RCC 7860 (cell line): ENCODE measurements at regions not wholly inside any gene's neighbourhood (a gene's known extent, or its start where the extent isn't known, plus 50 kb on each side); places are given as distances from the start of the nearest gene placed in this dataset.

Experiments used
- DNase-seq: peaks from one replicate; pipeline ENCODE4 v3.0.0-alpha.2; 2015; ENCODE audit warnings: low spot score
- FAIRE-seq: peaks from 2 replicates; lab custom pipeline; 2012; peaks lifted over from hg19 to GRCh38; lab: Jason Lieb, UNC

- FAIRE-seq (no peak), DNase-seq (no peak)
Observed at GRCh38 chr9:17963498-17963897, 384.6 kb downstream of the SH3GL2 start.

DNA sequence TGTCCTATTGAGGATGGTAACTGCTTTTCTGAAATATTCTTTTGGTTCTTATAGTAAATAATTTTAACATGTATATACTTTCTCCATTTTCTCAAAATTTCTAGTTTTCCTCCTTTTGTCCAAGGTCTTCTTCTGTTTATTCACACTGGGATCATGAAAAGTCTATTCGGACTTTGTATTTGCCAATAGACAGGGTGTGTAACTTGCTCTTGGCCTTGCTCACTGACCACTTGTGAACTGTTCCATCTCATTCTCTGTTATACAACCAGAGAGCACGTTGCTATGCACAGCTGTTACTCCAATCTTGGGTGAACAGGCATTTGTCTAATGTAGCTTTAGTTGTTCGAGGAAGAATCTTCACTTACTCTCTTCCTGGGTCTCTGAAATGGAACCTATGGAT, 388.9 kb downstream of the SH3GL2 start:
- DNase-seq (no peak), FAIRE-seq (no peak)

DNA sequence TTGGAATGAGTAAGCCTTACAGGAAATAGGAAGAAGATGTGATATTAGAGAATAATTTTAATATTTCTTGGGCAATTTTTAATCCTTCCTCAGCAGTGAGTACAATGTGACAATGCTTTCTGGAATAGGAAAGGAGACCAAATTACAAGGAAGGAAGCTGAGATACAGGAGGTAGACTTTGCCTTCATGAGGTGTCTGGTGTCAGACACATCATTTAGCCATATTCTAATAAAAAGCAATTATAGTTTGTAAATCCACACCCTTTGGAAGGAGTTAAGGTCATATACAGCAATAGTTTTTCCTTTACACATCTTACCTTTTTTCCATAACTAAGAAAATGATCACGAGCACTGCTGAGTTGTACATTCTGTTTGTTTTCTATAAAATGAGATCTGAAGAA, 390.4 kb downstream of the SH3GL2 start:
- DNase-seq, result no peak
- FAIRE-seq, result no peak

DNA sequence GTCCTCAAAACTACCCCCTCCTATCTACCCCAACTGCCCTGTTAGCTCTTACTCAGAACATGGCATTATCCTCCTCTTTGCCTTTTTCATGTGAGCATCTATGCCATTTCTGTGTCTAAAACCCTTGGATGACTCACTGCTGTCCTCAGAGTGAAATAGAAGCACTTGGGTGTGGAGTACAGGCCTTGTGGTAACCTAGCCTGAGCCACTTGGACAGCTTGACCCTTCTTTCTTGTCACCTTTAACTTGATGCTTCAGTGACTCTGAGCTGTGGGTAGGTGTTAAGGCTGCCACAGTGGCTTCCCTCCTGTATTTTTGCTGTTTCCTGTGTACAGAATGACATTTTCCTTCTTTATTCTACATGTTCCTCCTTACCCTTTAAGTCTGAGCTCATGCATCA, 391.4 kb downstream of the SH3GL2 start:
- DNase-seq (no peak), FAIRE-seq (no peak)

GRCh38 chr9:17978773-17979172, 399.9 kb downstream of the SH3GL2 start:
- no peak for FAIRE-seq
- no peak for DNase-seq

GRCh38 chr9:17986595-17986994, 407.7 kb downstream of the SH3GL2 start:
- DNase-seq (no peak), FAIRE-seq (no peak)

- DNase-seq (no peak), FAIRE-seq (no peak)
Observed at GRCh38 chr9:17987189-17987588, 408.3 kb downstream of the SH3GL2 start.

DNA sequence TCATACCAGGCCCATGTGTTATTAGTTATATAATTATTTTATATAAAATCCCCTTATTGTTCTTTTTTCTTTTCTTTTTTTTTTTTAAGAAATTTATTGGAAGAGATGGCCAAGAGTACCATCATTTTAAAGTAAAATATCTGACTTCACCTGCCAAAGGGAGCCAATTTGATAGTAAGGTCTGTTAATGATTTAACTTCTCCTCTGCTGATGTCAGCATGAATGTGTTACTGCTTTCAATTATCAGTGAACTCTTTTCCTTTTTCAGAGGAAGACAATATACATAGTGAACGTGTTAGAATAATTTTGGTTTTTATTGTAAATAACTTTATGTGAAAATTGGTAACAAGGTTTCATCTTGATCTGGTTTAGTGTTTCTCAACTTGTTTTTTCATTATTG, 409.6 kb downstream of the SH3GL2 start:
- DNase-seq, result no peak
- FAIRE-seq, result no peak

DNA sequence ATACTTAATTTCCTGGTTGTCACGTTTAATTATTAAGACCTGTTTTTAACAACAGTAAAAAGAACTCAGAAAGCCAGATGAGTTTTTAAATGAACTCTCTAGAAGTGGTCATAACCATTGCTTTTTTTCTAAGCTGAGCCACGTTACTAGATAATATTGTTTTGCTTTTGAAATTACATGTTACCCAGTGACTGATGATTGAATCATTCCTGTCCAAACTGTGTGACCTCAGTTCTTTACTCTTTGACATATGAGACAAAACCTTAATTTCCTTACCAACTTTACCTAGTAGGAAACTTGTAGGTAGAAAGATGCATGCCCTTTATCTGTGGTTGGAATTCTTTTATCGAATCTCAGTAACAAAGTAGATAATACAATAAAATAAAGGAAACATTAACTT, 411.7 kb downstream of the SH3GL2 start:
- DNase-seq, result no peak
- FAIRE-seq, result no peak

DNA sequence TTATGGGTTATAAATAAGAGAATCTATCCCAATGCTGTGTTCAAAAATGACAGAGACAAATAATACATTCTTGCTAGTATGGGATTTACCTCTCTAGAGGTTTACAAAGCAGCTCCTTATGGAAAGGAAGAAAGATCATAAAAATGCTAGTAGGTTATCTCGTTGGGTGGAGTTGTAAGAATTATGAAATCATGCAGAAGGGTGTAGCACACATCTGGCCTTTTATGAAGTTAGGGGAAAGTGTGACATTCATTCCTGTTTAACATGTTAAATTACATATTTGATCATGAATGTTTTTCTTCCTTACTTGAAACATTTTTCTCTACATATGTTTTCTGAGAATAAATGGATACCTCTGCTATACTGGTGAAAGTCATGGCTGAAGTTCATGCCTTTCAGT, 414.2 kb downstream of the SH3GL2 start:
- DNase-seq (no peak), FAIRE-seq (no peak)

GRCh38 chr9:17994695-17995425, 416.0 kb downstream of the SH3GL2 start:
- FAIRE-seq, result no peak
- DNase-seq, result no peak

- no peak for FAIRE-seq
- DNase-seq, result no peak
Observed at GRCh38 chr9:17996728-17997127, 417.9 kb downstream of the SH3GL2 start.

GRCh38 chr9:18002718-18003438, 424.0 kb downstream of the SH3GL2 start:
- DNase-seq, result no peak
- FAIRE-seq, result no peak

DNA sequence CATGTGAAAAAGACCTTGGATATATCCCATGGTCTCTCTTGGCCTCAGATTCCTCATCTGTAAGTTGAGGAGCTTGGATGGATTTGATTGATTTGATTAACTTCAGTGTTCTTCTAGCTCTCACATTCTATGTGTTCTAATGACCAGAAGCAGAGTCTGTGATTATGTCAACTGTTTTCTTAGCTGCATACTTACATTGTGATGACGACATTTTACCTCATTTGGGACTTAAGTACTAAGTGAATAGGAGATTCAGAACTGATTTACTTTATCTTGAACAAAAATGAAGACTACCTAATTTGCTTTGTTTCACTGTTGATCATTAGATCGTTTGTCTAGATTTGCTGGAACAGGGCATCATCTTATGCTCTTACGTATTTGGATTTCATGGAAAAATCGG, 427.7 kb downstream of the SH3GL2 start:
- no peak for FAIRE-seq

DNA sequence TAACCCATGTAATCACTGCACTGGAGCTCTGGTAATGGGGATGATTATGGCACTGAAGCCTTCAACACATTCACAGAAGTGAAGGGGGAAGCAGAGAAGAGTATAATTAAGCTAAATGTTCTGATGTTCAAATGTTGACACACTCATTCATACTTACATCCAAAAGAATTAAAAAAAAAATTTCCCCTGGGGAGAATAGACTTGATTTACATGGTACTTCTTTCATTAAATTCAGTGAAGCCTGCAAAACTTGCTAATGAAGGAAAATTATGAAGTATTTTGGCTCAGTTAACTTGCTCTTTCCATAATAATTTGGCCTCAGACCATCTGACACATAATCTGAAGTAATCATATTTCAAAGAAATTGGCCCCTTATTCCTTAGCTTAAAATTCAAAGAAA, 428.8 kb downstream of the SH3GL2 start:
- no peak for FAIRE-seq

More for the DNA sequence above, 427.7 kb downstream of the SH3GL2 start:
- no peak for DNase-seq

DNA sequence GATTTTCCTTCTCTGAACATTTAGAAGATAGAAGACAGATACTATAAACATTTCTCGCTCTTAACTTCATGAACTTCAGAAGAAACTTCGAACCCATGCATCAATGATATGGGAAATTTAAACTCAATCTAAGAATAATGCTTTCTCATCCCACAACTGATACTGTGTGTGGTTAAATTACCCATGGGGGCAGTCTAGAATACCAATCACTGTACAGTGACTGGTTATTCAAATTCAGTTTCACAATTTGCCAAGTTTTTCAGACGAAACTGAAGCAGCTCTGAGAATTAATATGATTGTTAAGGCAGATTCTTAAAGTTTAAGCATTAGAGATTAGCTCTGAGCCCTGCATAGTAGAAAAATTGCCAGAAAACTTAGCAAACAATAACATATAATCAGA, 431.0 kb downstream of the SH3GL2 start:
- FAIRE-seq (no peak), DNase-seq (no peak)

More for the DNA sequence above, 428.8 kb downstream of the SH3GL2 start:
- no peak for DNase-seq

DNA sequence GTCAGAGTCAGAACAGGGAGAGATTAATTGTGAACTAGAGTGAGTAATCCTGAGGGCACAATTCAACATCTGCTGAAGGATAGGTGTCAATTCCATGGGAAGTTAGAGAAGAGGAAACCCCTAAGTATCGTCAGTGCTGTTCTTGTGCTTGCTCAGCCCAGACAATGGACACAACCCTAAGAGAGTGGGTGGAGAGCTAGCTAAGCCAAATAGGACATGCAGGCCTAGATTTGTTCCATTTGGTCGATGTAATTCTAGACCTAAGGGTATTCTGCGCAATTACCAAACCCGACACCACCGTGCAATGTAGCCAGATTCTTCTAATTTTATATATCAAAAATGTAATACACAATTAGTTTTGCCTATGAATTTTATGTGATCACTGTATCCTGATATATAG, 431.6 kb downstream of the SH3GL2 start:
- FAIRE-seq (no peak), DNase-seq (no peak)

DNA sequence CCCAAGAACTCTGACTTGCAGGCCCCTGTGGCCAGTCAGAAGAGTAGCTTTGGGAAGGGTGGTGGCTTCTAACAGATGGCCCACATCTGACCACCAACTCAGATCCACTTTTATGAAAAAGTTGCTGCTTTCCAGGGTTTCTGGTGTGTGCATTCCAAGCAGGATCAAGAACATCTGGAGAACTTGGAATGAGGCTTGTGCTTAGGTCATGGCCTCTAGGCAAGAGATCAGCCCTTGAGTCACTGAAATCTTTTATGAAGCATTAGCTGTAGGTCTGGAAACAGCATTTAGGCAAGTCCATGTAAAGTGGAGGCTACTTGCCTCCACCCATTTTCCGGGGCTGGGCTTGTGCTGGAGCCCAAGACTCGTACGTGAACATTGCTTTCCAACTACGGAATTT, 433.3 kb downstream of the SH3GL2 start:
- DNase-seq (no peak), FAIRE-seq (no peak)

DNA sequence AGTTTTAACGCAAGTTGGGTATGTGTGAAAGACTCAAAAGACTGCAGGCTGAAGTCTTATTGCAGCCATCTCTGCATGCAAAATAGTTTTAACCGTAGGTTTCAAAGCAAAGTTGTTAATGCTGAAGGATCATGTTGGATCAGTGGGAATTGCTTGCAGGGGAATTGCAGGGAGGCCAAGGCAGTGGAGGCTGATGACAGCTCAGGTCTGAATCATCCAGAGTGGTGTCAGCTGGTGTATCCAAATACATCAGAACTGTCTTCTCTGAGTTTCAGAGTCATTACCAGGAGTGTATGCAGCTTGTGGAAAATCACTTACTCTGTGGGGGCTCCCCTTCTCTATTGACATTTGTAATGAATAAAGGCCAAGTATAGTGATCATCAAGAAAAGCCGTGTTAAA, 435.7 kb downstream of the SH3GL2 start:
- FAIRE-seq (no peak), DNase-seq (no peak)

GRCh38 chr9:18015116-18015515, 436.2 kb downstream of the SH3GL2 start:
- no peak for DNase-seq
- no peak for FAIRE-seq

GRCh38 chr9:18017136-18017535, 438.3 kb downstream of the SH3GL2 start:
- DNase-seq (no peak), FAIRE-seq (no peak)

DNA sequence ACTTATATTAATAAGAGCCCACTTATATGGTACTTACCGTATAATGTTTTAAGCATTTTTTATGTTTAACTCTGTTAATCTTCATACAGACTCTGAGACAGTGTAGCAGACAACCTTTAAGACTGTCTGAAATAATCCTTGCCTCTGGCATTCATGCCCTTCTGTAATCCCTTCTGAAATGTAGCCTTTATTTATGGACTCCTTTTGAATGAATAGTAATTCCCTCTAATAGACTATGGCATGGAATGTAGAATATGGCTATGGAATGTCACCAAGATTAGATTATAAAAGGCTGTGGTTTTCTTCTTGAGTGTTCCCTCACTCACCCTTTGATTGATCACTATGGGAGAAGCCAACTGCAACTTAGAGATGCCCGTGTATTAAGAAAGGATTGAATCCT, 439.4 kb downstream of the SH3GL2 start:
- DNase-seq, result no peak
- no peak for FAIRE-seq

GRCh38 chr9:18018661-18019060, 439.8 kb downstream of the SH3GL2 start:
- DNase-seq (no peak), FAIRE-seq (no peak)
